Liver (tissue), 3 donors: ENCODE measurements at regions not wholly inside any gene's neighbourhood (a gene's known extent, or its start where the extent isn't known, plus 50 kb on each side); places are given as distances from the start of the nearest gene placed in this dataset.

Source experiments
- ATF3 ChIP-seq: IDR thresholded peaks from 2 replicates; pipeline ENCODE4 v1.6.1; 2016; ENCODE audit warnings: antibody characterized with exemption
- CTCF ChIP-seq: fragments of 150-350 bp; IDR thresholded peaks from 2 replicates; pipeline ENCODE4 v1.5.1; 2017; ENCODE audit warnings: improper control_type of control experiment, low read depth, low read length; ENCODE audit not compliant: missing input control
- FOXA1 ChIP-seq: IDR thresholded peaks from 2 replicates; pipeline ENCODE4 v1.6.1; 2016; ENCODE audit warnings: antibody characterized with exemption
- GABPA ChIP-seq, 2 donors: IDR thresholded peaks in 1 of 2; conservative IDR thresholded peaks in 1 of 2; 2 replicates each; pipeline ENCODE4 v1.6.1; 2016; ENCODE audit warnings: antibody characterized with exemption in 2 of 2, mild to moderate bottlenecking in 1 of 2, moderate library complexity in 1 of 2
- JUND ChIP-seq, 2 donors: IDR thresholded peaks; 2 replicates each; pipeline ENCODE4 v1.6.1; 2016; ENCODE audit warnings: antibody characterized with exemption in 2 of 2
- MAX ChIP-seq: IDR thresholded peaks from 2 replicates; pipeline ENCODE4 v1.6.1; 2016; ENCODE audit warnings: antibody characterized with exemption
- NR2F2 ChIP-seq: IDR thresholded peaks from 2 replicates; pipeline ENCODE4 v1.6.1; 2016; ENCODE audit warnings: antibody characterized with exemption
- RAD21 ChIP-seq, 2 donors: IDR thresholded peaks; 2 replicates each; pipeline ENCODE4 v1.6.1; 2016; ENCODE audit warnings: antibody characterized with exemption in 2 of 2, mild to moderate bottlenecking in 2 of 2
- REST ChIP-seq: IDR thresholded peaks from 2 replicates; pipeline ENCODE4 v1.6.1; 2016; ENCODE audit warnings: antibody characterized with exemption, mild to moderate bottlenecking
- RXRA ChIP-seq, 2 donors: IDR thresholded peaks; 2 replicates each; pipeline ENCODE4 v1.6.1; 2017 to 2018; ENCODE audit warnings: antibody characterized with exemption in 2 of 2, mild to moderate bottlenecking in 1 of 2
- SP1 ChIP-seq: IDR thresholded peaks from 2 replicates; pipeline ENCODE4 v1.6.1; 2018; ENCODE audit warnings: antibody characterized with exemption, mild to moderate bottlenecking
- TAF1 ChIP-seq: conservative IDR thresholded peaks from 2 replicates; pipeline ENCODE4 v1.6.1; 2016; ENCODE audit warnings: antibody characterized with exemption, mild to moderate bottlenecking
- YY1 ChIP-seq: IDR thresholded peaks from 2 replicates; pipeline ENCODE4 v1.6.1; 2016; ENCODE audit warnings: antibody characterized with exemption, mild to moderate bottlenecking
- ZBTB33 ChIP-seq: IDR thresholded peaks from 2 replicates; pipeline ENCODE4 v1.6.1; 2016; ENCODE audit warnings: antibody characterized with exemption
- donor health status: healthy.
- donor health status: healthy.

GRCh38 chr12:113674302-113674701 is 202.6 kb upstream of the LHX5 start:
- TF ChIP-seq CTCF: no peak
- no peak for TF ChIP-seq RAD21 (IDR thresholded peaks at IDR 0.05)
- no peak for TF ChIP-seq MAX
- no peak for TF ChIP-seq SP1
- no peak for TF ChIP-seq TAF1
- no peak for TF ChIP-seq YY1
- TF ChIP-seq REST: no peak
- TF ChIP-seq ATF3: no peak
- no peak for TF ChIP-seq GABPA (IDR thresholded peaks at IDR 0.05 in 1 of 2, conservative IDR thresholded peaks at IDR 0.05 in 1 of 2)
- TF ChIP-seq NR2F2: no peak
- TF ChIP-seq ZBTB33: no peak
- TF ChIP-seq FOXA1: no peak
- no peak for TF ChIP-seq JUND (IDR thresholded peaks at IDR 0.05)
- no peak for TF ChIP-seq RXRA (IDR thresholded peaks at IDR 0.05)
